Activated T-cell treated with anti-CD3 and anti-CD28 coated beads, Interleukin-2, amount 50 U/mL, for 24 hours (primary cell): ENCODE measurements at regions not wholly inside any gene's neighbourhood (a gene's known extent, or its start where the extent isn't known, plus 50 kb on each side); places are given as distances from the start of the nearest gene placed in this dataset.
"Not testable (repeated sequence)": the region's sequence is repeated elsewhere in the genome, so short reads cannot be mapped to it uniquely, and the experiment has no call there.

Source experiments
- DNase-seq: peaks from one replicate; pipeline ENCODE4 v3.0.0-alpha.2; 2020
- H3K27ac Mint-ChIP-seq: 2 replicates; pipeline ENCODE4 v1.8.0; 2020; ENCODE audit warnings: mild to moderate bottlenecking, mixed read lengths
- H3K27me3 Mint-ChIP-seq: 2 replicates; pipeline ENCODE4 v1.8.0; 2020; ENCODE audit warnings: mixed read lengths
- H3K36me3 Mint-ChIP-seq: 2 replicates; pipeline ENCODE4 v1.8.0; 2020; ENCODE audit warnings: low read depth, mixed read lengths
- H3K4me1 Mint-ChIP-seq: 2 replicates; pipeline ENCODE4 v1.8.0; 2020; ENCODE audit warnings: low read depth, mixed read lengths
- H3K4me3 Mint-ChIP-seq: 2 replicates; pipeline ENCODE4 v1.8.0; 2020; ENCODE audit warnings: mild to moderate bottlenecking, moderate library complexity, mixed read lengths
- H3K9me3 Mint-ChIP-seq: 2 replicates; pipeline ENCODE4 v1.8.0; 2020; ENCODE audit warnings: mixed read lengths

- peaks cover 12% of the 10 kb centered on the region for H3K9me3 Mint-ChIP-seq
- no peak overlapping the region for H3K27ac Mint-ChIP-seq
- H3K36me3 Mint-ChIP-seq: no peaks in the 10 kb centered on the region
- peaks cover 24% of the 10 kb centered on the region for H3K4me1 Mint-ChIP-seq
- no peak for DNase-seq
- no peak overlapping the region for H3K4me3 Mint-ChIP-seq
- peaks cover 3% of the 10 kb centered on the region for H3K27me3 Mint-ChIP-seq
These were observed 107.2 kb upstream of the TBL1X start for GRCh38 chrX:9357518-9358114.

GRCh38 chrX:9362363-9362928 lies 102.4 kb upstream of the TBL1X start:
- no peak for DNase-seq
- Mint-ChIP-seq H3K27ac (no peak overlapping the region), H3K36me3 (no peaks in the 10 kb centered on the region), H3K4me1 (no peaks in the 10 kb centered on the region), H3K27me3 (no peaks in the 10 kb centered on the region), H3K9me3 (no peaks in the 10 kb centered on the region), H3K4me3 (no peak overlapping the region)

- no peaks in the 10 kb centered on the region for H3K27me3 Mint-ChIP-seq
- no peak overlapping the region for H3K4me3 Mint-ChIP-seq
- no peak for DNase-seq
- H3K36me3 Mint-ChIP-seq: no peaks in the 10 kb centered on the region
- H3K9me3 Mint-ChIP-seq: no peaks in the 10 kb centered on the region
- H3K4me1 Mint-ChIP-seq: peaks cover 14% of the 10 kb centered on the region
- no peak overlapping the region for H3K27ac Mint-ChIP-seq
These were observed 97.4 kb upstream of the TBL1X start for GRCh38 chrX:9367421-9367820.

- H3K27me3 Mint-ChIP-seq: no peaks in the 10 kb centered on the region
- DNase-seq: no peak
- H3K27ac Mint-ChIP-seq: no peak overlapping the region
- H3K4me1 Mint-ChIP-seq: peaks cover 14% of the 10 kb centered on the region
- no peak overlapping the region for H3K4me3 Mint-ChIP-seq
- no peaks in the 10 kb centered on the region for H3K36me3 Mint-ChIP-seq
- H3K9me3 Mint-ChIP-seq: no peaks in the 10 kb centered on the region
These were observed 96.6 kb upstream of the TBL1X start for GRCh38 chrX:9368262-9368661.

- Mint-ChIP-seq H3K36me3 (no peaks in the 10 kb centered on the region), H3K4me1 (peaks cover 14% of the 10 kb centered on the region), H3K4me3 (no peak overlapping the region), H3K27ac (peak overlapping the region; percentile 12), H3K27me3 (no peaks in the 10 kb centered on the region), H3K9me3 (no peaks in the 10 kb centered on the region)
- DNase-seq: no peak
These were observed 95.0 kb upstream of the TBL1X start for GRCh38 chrX:9369802-9370291.

GRCh38 chrX:9370893-9371292 lies 94.0 kb upstream of the TBL1X start:
- Mint-ChIP-seq H3K4me1 (peaks cover 14% of the 10 kb centered on the region), H3K36me3 (no peaks in the 10 kb centered on the region), H3K27ac (no peak overlapping the region), H3K4me3 (no peak overlapping the region), H3K27me3 (no peaks in the 10 kb centered on the region), H3K9me3 (no peaks in the 10 kb centered on the region)
- DNase-seq: no peak

GRCh38 chrX:9372866-9373265 lies 92.0 kb upstream of the TBL1X start:
- Mint-ChIP-seq H3K36me3 (no peaks in the 10 kb centered on the region), H3K27ac (no peak overlapping the region), H3K4me1 (peaks cover 14% of the 10 kb centered on the region)

GRCh38 chrX:9373789-9374188 lies 91.1 kb upstream of the TBL1X start:
- Mint-ChIP-seq H3K36me3 (no peaks in the 10 kb centered on the region), H3K27me3 (no peaks in the 10 kb centered on the region), H3K4me1 (peaks cover 14% of the 10 kb centered on the region), H3K27ac (no peak overlapping the region), H3K4me3 (no peak overlapping the region), H3K9me3 (no peaks in the 10 kb centered on the region)
- DNase-seq: no peak

More at GRCh38 chrX:9372866-9373265, 92.0 kb upstream of the TBL1X start:
- no peak for DNase-seq
- Mint-ChIP-seq H3K4me3 (no peak overlapping the region), H3K9me3 (no peaks in the 10 kb centered on the region), H3K27me3 (no peaks in the 10 kb centered on the region)

GRCh38 chrX:9374555-9374954 lies 90.3 kb upstream of the TBL1X start:
- Mint-ChIP-seq H3K36me3 (no peaks in the 10 kb centered on the region), H3K27ac (no peak overlapping the region), H3K4me3 (no peak overlapping the region), H3K4me1 (peaks cover 14% of the 10 kb centered on the region), H3K9me3 (peaks cover 2% of the 10 kb centered on the region), H3K27me3 (no peaks in the 10 kb centered on the region)
- DNase-seq: no peak

- no peaks in the 10 kb centered on the region for H3K36me3 Mint-ChIP-seq
- H3K27me3 Mint-ChIP-seq: peaks cover 3% of the 10 kb centered on the region
- H3K4me1 Mint-ChIP-seq: peaks cover 3% of the 10 kb centered on the region
- no peak for DNase-seq
- no peak overlapping the region for H3K4me3 Mint-ChIP-seq
- no peak overlapping the region for H3K27ac Mint-ChIP-seq
- H3K9me3 Mint-ChIP-seq: peaks cover 2% of the 10 kb centered on the region
These were observed 88.7 kb upstream of the TBL1X start for GRCh38 chrX:9376111-9376510.

GRCh38 chrX:9377216-9377615 lies 87.6 kb upstream of the TBL1X start:
- not testable (repeated sequence) for H3K4me1 Mint-ChIP-seq, H3K27me3 Mint-ChIP-seq, H3K4me3 Mint-ChIP-seq, H3K27ac Mint-ChIP-seq, DNase-seq, H3K9me3 Mint-ChIP-seq, H3K36me3 Mint-ChIP-seq

GRCh38 chrX:9378980-9379696 lies 85.7 kb upstream of the TBL1X start:
- Mint-ChIP-seq H3K27ac (no peak overlapping the region), H3K36me3 (no peaks in the 10 kb centered on the region), H3K9me3 (peaks cover 2% of the 10 kb centered on the region), H3K27me3 (peaks cover 3% of the 10 kb centered on the region), H3K4me3 (no peak overlapping the region), H3K4me1 (peaks cover 5% of the 10 kb centered on the region)
- no peak for DNase-seq

- Mint-ChIP-seq H3K27ac (no peak overlapping the region), H3K36me3 (no peaks in the 10 kb centered on the region), H3K4me3 (no peak overlapping the region), H3K27me3 (peaks cover 3% of the 10 kb centered on the region), H3K9me3 (peaks cover 2% of the 10 kb centered on the region), H3K4me1 (peaks cover 5% of the 10 kb centered on the region)
- DNase-seq: no peak
These were observed 84.9 kb upstream of the TBL1X start for GRCh38 chrX:9379697-9380551.

GRCh38 chrX:9383655-9384054 lies 81.2 kb upstream of the TBL1X start:
- H3K4me3 Mint-ChIP-seq: no peak overlapping the region
- H3K27ac Mint-ChIP-seq: no peak overlapping the region
- DNase-seq: no peak
- H3K36me3 Mint-ChIP-seq: no peaks in the 10 kb centered on the region
- peaks cover 2% of the 10 kb centered on the region for H3K9me3 Mint-ChIP-seq
- H3K27me3 Mint-ChIP-seq: peaks cover 3% of the 10 kb centered on the region
- peaks cover 5% of the 10 kb centered on the region for H3K4me1 Mint-ChIP-seq
